ENCODE measurements at regions not wholly inside any gene's neighbourhood (a gene's known extent, or its start where the extent isn't known, plus 50 kb on each side); places are given as distances from the start of the nearest gene placed in this dataset.
A peak's percentile ranks its signal among the peaks of the same experiment; 100 is the strongest.

DNA sequence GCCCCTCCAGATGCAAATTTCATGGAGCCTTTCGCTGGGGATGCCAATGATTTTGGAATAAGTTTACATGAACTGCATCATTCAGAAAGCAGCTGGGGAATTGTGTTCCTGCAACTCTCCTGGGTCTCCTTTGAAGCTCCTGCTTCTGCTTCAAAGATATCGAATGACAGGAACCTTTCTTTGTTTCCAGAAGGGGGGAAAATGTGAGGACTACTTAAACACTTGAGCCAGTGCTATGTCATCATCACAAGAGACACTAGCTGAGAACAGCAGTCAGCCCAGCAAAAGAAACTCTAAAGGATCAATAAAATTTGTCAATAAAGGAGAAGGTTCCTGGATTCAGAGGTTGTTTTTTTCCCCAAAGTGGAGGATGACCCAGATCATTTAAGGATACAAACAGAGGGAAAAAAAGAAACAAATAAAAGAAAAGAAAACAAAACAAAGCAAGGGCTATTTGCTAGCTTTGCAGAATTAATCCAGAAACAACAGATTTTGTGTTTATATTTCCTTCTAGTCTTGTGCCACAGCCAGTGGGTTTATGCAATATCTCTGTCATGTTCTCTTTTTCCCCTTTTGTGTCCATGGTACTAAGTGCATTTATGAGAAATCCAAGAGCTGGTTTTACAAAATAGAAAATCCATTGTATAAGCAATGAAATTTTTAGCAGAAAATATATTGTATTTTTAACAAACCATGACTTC lies 463.7 kb downstream of the CDH2 start:
- no peak overlapping the region for H3K4me3 ChIP-seq (ENCODE audit: low read depth, low read length)
- DNase-seq (ENCODE audit: low read depth), result peak; percentile 49

DNA sequence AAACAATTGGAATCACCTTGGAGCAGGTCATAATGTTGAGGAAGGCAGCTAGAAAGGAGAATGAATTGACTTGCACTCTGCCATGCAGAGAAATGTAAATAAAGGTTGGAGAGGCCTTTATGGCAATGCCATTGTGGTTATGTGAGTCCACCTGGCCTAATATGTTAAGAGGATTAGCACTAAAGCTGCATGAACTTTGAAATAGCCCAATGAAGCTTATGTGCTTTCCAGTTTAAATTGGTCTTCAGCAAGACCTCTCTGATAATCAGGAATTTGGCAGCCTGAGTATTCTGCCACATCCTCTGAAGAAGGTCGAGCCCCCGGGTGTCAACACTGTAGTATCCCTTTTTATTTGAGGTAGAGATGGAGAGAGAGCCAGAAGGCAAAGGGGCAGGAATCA lies 464.9 kb downstream of the CDH2 start:
- DNase-seq (ENCODE audit: low read depth), result no peak
- H3K4me3 ChIP-seq (ENCODE audit: low read depth, low read length), result no peak overlapping the region

DNA sequence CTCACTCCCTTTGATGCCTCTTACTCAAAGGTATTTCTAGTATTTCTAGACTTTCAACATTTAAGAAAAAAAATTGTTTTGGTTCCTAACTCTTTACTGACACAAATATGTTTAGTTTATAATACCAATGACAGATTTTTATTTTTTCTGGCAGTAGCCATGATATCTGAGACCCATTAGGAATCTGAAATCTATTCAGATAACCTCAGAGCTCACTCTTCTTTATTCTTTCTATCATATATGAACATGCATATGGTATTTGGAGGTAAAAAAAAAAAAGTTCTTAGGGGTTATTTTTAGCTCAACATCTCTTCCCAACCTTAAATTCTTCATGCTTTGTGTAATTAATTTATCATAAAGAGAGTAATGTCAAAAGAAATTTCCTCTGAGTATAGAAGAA lies 465.5 kb downstream of the CDH2 start:
- no peak for DNase-seq (ENCODE audit: low read depth)

GRCh38 chr18:27709344-27709743 lies 467.6 kb downstream of the CDH2 start:
- no peak for DNase-seq (ENCODE audit: low read depth)
- H3K4me3 ChIP-seq (ENCODE audit: low read depth, low read length), result no peak overlapping the region

More for the DNA sequence above, 465.5 kb downstream of the CDH2 start:
- no peak overlapping the region for H3K4me3 ChIP-seq (ENCODE audit: low read depth, low read length)

- no peak overlapping the region for H3K4me3 ChIP-seq (ENCODE audit: low read depth, low read length)
- DNase-seq (ENCODE audit: low read depth), result no peak
Measured at GRCh38 chr18:27707201-27707600, 469.7 kb downstream of the CDH2 start.

GRCh38 chr18:27704736-27705361 lies 472.1 kb downstream of the CDH2 start:
- DNase-seq (ENCODE audit: low read depth), result no peak
- H3K4me3 ChIP-seq (ENCODE audit: low read depth, low read length), result no peak overlapping the region

DNA sequence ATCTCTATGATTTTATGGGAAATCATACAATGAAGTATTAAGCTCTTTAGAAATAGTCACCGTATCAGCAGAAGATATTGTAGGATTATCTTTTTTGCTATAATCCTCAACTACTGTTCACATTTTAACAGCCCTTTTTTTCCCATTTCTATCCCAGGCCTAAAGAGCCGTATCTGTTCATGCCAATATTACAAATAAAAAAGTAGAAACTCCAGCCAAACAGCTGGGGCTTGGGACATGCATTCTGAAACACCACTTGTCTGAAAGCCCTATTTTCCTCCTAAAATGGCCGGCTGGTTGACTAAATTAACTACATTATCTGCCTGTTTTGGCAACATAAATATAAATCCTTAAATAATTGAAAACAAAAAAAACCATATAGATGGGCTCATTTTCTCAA lies 477.8 kb downstream of the CDH2 start:
- H3K4me3 ChIP-seq (ENCODE audit: low read depth, low read length), result no peak overlapping the region
- DNase-seq (ENCODE audit: low read depth), result no peak

DNA sequence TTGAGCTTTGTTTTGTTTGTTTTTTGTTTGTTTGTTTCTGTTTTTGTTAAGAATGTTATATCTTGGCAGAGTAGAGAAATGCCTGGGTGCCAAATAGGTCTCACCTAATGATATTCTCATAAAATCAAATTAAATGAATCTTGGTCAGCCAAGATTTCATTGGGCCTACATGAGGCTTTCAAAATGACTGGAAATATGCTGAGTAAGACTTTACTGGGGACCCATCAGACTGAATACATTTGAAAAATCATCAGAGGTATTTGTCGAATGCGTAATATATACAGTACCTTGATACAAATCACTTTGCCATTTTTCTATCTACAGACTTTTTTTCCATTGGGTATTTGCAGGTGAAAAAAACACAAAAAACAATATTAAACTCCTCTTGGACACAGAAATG lies 480.8 kb downstream of the CDH2 start:
- no peak overlapping the region for H3K4me3 ChIP-seq (ENCODE audit: low read depth, low read length)
- DNase-seq (ENCODE audit: low read depth), result no peak

DNA sequence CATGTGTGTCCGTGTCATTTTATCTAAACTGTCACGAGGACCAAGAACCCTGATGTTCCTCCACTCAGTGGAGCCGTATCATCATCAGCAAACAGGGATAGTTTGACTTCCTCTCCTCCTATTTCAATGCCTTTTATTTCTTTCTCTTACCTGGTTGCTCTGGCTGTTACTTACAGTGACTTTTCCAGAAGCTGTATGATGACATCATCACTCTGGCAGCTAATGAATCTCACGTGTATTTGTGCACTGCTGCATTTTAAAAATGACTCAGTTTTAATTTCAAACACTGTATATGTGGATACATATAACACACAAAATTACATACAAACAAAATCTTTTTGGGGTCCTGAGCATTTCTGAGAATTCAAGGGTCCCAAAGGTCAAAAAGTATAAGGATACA lies 481.4 kb downstream of the CDH2 start:
- no peak for DNase-seq (ENCODE audit: low read depth)
- H3K4me3 ChIP-seq (ENCODE audit: low read depth, low read length), result no peak overlapping the region

- DNase-seq (ENCODE audit: low read depth), result no peak
- no peak overlapping the region for H3K4me3 ChIP-seq (ENCODE audit: low read depth, low read length)
Measured at GRCh38 chr18:27695052-27695451, 481.9 kb downstream of the CDH2 start.

DNA sequence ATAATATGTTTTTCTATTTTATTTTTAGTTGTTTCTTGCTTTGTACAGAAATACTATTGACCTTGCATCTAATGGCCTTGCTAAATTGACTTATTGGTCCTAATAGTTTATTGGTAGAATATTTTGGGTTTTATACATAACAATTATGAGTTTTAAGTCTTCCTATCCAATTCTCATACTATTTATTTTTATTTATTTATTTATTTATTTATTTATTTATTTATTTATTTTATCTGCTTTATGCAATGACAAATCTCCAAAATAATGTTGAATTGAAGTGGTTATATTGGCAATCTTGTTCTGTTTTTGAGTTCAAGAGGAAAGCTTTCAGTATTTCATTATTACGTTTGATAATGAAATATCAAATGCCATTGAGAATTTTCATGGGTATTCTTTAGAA lies 488.3 kb downstream of the CDH2 start:
- DNase-seq (ENCODE audit: low read depth), result no peak

GRCh38 chr18:27687351-27687979 lies 489.5 kb downstream of the CDH2 start:
- no peak for DNase-seq (ENCODE audit: low read depth)

More for the DNA sequence above, 488.3 kb downstream of the CDH2 start:
- no peak overlapping the region for H3K4me3 ChIP-seq (ENCODE audit: low read depth, low read length)

DNA sequence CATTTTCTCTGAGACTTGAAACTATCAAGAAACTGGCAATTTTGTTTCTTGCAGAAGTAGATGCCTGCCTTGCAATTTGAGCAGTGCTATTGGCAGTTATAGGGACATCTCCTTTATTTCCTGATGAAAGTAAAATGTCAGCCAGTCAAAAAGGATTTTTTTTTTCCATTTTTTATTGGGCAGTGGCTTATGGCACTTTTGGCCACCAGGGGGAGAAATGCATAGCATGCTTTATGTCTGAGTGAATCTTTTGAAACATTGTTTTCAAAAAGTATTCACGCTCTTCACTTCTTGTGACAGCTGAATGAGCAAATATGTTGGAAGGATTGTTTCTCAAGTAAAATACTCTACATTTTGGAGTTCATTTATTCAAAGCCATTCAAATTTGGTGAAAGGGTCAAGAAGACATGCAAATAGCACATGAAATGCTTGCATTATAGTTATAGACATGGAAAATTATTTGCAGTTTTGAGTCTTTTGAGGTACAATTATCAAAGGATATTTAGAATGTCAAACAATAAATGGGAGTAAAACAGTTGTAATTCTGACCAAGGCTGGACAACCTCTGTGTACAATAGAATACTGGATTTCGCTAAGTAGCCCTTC lies 491.0 kb downstream of the CDH2 start:
- no peak for DNase-seq (ENCODE audit: low read depth)

More at GRCh38 chr18:27687351-27687979, 489.5 kb downstream of the CDH2 start:
- no peak overlapping the region for H3K4me3 ChIP-seq (ENCODE audit: low read depth, low read length)

DNA sequence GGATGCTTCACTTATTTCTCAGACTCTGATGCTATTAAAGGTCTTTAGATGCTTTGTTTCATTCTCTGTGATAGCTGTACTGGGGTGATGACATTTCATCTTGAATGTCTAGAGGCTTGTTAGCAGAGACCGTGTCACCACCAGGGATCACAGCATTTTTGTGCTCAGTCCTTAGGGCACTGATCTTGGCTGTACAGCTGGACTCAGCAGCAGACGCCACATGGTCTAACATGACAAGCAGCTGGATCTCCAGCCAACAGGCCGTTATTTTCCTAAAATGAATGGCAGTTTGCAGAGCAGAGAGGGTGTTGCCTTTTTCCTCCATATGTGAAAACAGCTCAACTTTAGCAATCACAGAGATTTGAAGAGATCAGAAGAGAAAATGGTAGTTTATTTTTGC lies 491.8 kb downstream of the CDH2 start:
- no peak for DNase-seq (ENCODE audit: low read depth)
- H3K4me3 ChIP-seq (ENCODE audit: low read depth, low read length), result no peak overlapping the region

More for the DNA sequence above, 491.0 kb downstream of the CDH2 start:
- H3K4me3 ChIP-seq (ENCODE audit: low read depth, low read length), result no peak overlapping the region

DNA sequence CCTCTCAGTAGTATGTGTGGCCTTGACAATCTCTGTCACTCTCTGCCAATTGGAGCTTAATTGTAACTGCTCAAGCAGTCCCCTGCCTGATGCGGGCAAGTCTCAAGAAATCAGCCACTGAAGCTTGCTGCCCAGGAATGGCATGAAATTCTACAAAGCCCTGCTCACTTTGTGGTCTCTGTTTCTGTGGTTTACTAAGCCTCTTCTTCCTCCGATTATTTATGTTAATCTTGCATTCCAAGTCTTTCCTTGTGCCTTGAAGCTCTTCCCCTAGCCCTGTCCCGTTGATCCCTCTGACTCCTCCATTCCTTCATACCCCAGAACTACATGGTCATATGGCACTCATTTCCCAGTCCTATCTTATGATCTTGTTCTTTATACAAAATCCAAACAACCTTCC lies 489.3 kb upstream of the CHST9 start:
- DNase-seq (ENCODE audit: low read depth), result no peak

GRCh38 chr18:27673861-27674260 lies 488.8 kb upstream of the CHST9 start:
- H3K4me3 ChIP-seq (ENCODE audit: low read depth, low read length), result no peak overlapping the region
- no peak for DNase-seq (ENCODE audit: low read depth)

More for the DNA sequence above, 489.3 kb upstream of the CHST9 start:
- no peak overlapping the region for H3K4me3 ChIP-seq (ENCODE audit: low read depth, low read length)

DNA sequence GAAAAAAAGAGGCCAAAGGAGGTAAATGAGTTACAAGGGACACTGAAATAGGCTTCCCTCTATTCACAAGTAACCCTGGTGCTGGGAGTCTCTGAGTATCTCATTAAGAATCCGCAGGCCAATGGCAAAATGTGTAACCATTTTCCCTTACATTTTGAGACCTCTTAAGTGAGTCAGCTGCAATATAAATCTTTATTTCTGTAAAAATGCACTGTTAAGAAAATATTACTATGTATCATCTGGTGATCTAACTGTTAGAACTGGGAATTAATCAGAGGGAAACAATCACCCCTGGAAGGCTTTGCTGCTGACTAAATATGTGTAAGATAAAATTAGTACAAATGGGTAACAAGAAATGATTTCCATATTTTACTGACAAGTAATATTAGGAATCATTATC lies 483.1 kb upstream of the CHST9 start:
- H3K4me3 ChIP-seq (ENCODE audit: low read depth, low read length), result no peak overlapping the region
- DNase-seq (ENCODE audit: low read depth), result no peak

GRCh38 chr18:27667064-27667463 lies 482.0 kb upstream of the CHST9 start:
- DNase-seq (ENCODE audit: low read depth), result no peak
- H3K4me3 ChIP-seq (ENCODE audit: low read depth, low read length), result no peak overlapping the region

DNA sequence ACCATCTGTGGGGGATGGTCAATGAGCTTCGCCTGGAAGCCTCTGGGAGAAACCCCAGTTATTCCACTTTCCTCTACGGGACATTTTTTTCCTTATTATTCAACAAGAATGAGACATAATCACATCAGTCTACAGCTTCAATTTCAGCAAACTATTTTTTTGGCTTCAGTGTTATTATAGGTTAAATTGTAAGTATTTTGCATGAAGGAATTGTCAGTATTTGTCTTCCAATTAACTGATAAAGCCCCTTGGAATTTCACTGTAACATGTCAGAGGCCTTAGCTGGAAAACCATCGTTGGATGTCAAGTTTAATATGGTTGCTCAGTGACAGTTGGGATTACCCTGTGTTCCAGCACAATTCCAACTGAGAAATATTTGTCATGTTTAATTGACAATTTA lies 480.9 kb upstream of the CHST9 start:
- no peak for DNase-seq (ENCODE audit: low read depth)
- H3K4me3 ChIP-seq (ENCODE audit: low read depth, low read length), result no peak overlapping the region

- no peak overlapping the region for H3K4me3 ChIP-seq (ENCODE audit: low read depth, low read length)
- no peak for DNase-seq (ENCODE audit: low read depth)
Measured at GRCh38 chr18:27665264-27665799, 480.2 kb upstream of the CHST9 start.
